GM10266 (cell line): ENCODE measurements at regions not wholly inside any gene's neighbourhood (a gene's known extent, or its start where the extent isn't known, plus 50 kb on each side); places are given as distances from the start of the nearest gene placed in this dataset.

ENCODE experiments used
- DNase-seq: peaks from one replicate; pipeline ENCODE4 v3.0.0; 2012; ENCODE audit errors: extremely low spot score
- CTCF ChIP-seq: IDR thresholded peaks from 2 replicates; pipeline ENCODE4 v1.5.1; 2012; ENCODE audit warnings: mild to moderate bottlenecking, low read depth; ENCODE audit not compliant: control insufficient read depth, insufficient read depth; ENCODE audit errors: missing control alignments

GRCh38 chr16:85195271-85195647, 83.0 kb upstream of the CIBAR2 start:
- no peak for TF ChIP-seq CTCF
- no peak for DNase-seq

DNA sequence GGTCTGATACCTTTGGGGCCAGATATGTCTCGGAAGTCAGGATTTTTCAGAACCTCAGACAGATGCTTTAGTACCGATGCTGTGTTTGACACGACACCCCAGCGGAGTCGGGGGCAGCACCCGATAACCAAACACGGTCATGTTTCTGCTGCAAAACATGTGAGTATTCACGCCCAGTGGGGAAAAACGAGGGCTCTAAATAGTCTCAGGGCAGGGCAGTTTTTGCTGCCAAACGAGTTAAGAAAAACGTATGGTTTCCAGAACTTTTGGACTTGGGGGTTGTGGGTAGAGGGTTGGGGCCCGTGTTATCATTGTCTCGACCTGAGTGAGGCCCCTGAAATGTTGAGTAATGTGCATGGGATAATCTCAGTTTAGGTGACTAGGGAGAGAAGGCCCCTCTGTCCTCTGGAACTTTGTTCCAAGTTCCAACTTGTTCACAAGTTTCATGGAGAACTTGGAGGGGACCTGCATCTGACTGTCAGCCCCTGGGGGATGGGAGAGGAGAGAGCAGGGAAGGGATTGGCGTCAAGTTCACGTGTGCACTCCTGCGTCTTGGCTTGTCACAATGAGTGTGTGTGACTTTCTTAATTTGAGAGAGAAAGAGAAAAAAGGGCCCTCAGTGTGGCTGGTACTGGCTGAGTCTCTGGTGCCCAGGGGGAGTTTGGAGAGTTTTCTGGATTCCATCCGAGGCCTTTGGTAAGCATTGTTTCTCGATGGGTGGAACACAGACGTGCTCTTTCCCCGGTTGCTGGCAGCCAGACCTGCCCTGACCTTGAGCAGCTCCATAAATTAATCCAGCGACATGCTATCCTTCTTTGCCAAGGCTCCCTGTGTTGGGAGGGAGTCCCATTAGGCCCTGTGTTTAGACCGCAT, 83.9 kb upstream of the CIBAR2 start:
- TF ChIP-seq CTCF, result no peak
- no peak for DNase-seq

DNA sequence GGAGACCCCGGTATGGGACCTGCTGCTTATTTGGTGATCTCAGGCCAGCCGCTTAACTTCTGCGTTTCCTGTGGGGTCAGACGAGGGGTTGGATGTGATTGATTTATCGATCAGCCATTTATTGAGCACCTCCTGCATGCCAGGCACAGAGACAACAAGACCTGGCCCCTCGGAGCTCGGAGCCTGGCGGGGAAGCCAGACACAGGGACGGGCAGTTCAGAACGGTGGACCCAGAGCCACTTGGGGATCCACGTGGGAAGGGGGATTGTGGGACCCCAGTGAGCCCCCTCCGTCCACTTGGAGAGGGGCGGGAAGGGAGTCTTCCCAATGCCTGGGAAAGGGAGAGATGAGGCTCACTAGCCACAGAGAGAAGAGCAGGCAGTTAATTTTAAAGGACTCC, 84.7 kb upstream of the CIBAR2 start:
- TF ChIP-seq CTCF, result no peak

GRCh38 chr16:85197611-85198566, 85.6 kb upstream of the CIBAR2 start:
- no peak for TF ChIP-seq CTCF
- DNase-seq, result no peak

More for the DNA sequence above, 84.7 kb upstream of the CIBAR2 start:
- no peak for DNase-seq

DNA sequence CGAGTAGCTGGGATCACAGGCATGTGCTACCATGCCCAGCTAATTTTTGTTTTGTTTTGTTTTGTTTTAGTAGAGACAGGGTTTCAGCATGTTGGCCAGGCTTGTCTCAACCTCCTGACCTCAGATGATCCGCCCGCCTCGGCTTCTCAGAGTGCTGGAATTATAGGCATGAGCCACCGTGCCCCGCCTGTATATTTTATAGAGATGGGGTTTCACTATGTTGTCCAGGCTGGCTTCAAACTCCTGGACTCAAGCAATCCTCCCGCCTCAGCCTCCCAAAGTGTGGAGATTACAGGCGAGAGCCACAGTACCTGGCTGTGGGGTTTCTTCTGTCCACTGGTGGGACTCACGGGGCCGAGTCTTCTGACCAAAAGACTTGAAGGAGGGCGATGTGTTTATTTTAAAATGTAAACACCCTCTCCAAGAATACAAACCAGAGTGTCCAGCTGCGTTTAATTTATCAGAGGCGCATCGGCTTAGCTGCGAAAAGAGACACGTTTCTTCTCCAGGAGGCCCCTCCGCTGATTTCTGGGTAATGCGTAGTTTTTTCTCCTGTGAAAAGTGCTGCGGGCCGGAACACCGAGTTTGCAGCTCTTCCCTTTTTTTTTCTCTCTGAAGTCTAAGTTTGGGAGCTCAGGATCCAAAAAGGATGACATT, 86.9 kb upstream of the CIBAR2 start:
- no peak for TF ChIP-seq CTCF
- no peak for DNase-seq

DNA sequence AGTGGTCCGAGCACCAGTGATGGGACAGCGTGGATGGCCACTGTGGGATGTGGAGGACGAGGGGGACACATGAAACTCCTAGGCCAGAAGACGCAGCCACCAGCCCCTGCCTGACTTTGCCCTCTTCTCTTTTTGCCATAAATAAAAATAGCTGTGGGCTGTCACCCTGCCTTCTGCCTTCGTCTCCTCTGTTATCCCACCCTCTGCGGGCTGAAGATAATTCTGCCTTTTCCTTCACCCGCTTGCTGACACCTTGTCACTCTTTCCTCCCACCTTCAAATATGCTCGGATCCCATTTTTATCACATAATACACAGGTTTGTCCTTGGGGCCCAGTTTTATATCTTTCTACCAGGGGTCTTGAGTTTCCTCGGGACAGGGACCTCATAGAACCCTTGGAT, 87.6 kb upstream of the CIBAR2 start:
- no peak for TF ChIP-seq CTCF

More for the DNA sequence above, 87.6 kb upstream of the CIBAR2 start:
- DNase-seq, result no peak
